ENCODE measurements at regions not wholly inside any gene's neighbourhood (a gene's known extent, or its start where the extent isn't known, plus 50 kb on each side); places are given as distances from the start of the nearest gene placed in this dataset.

- POLR2A ChIA-PET, result no interaction called here
Observed at GRCh38 chr6:141139461-141139860, 993.3 kb upstream of the GJE1 start.

GRCh38 chr6:141134723-141135122 lies 998.0 kb upstream of the GJE1 start:
- no peaks in the 10 kb centered on the region for H3K9me3 Mint-ChIP-seq (ENCODE audit: unreplicated experiment)
- ChIA-PET CTCF (interaction anchor here (0.5 kb wide), 1 partner anchor 16 kb away, joined by 3 read pairs; no protein-coding TSS in a partner anchor), POLR2A (interaction anchor here (0.7 kb wide), 1 partner anchor 16 kb away, joined by 4 read pairs; no protein-coding TSS in a partner anchor)
- TF ChIP-seq CTCF (IDR thresholded peaks at IDR 0.05; ENCODE audit: unreplicated experiment), result no peak
- H3K36me3 Mint-ChIP-seq (ENCODE audit: insufficient read depth, unreplicated experiment), result no peaks in the 10 kb centered on the region
- H3K4me1 Mint-ChIP-seq (ENCODE audit: insufficient read depth, unreplicated experiment), result no peaks in the 10 kb centered on the region
- no TSS peak for BruUV-seq (replicated peaks)
- no peaks in the 10 kb centered on the region for H3K27me3 Mint-ChIP-seq (ENCODE audit: insufficient read depth, unreplicated experiment)
- no peak overlapping the region for H3K4me3 Mint-ChIP-seq (ENCODE audit: unreplicated experiment)
- DNase-seq (ENCODE audit: unreplicated experiment), result no peak
- intact Hi-C loops (cut with micrococcal nuclease), result no loop called here
- no peak overlapping the region for H3K27ac Mint-ChIP-seq (ENCODE audit: low read depth, unreplicated experiment)

More at GRCh38 chr6:141139461-141139860, 993.3 kb upstream of the GJE1 start:
- no peak for TF ChIP-seq CTCF (IDR thresholded peaks at IDR 0.05; ENCODE audit: unreplicated experiment)
- Mint-ChIP-seq H3K4me1 (ENCODE audit: insufficient read depth, unreplicated experiment) (no peaks in the 10 kb centered on the region), H3K27ac (ENCODE audit: low read depth, unreplicated experiment) (no peak overlapping the region), H3K27me3 (ENCODE audit: insufficient read depth, unreplicated experiment) (no peaks in the 10 kb centered on the region), H3K9me3 (ENCODE audit: unreplicated experiment) (no peaks in the 10 kb centered on the region), H3K36me3 (ENCODE audit: insufficient read depth, unreplicated experiment) (no peaks in the 10 kb centered on the region), H3K4me3 (ENCODE audit: unreplicated experiment) (no peak overlapping the region)
- no peak for DNase-seq (ENCODE audit: unreplicated experiment)
- CTCF ChIA-PET, result no interaction called here
- intact Hi-C loops (cut with micrococcal nuclease), result no loop called here
- BruUV-seq (replicated peaks), result no TSS peak

- no peak for TF ChIP-seq CTCF (IDR thresholded peaks at IDR 0.05; ENCODE audit: unreplicated experiment)
- Mint-ChIP-seq H3K36me3 (ENCODE audit: insufficient read depth, unreplicated experiment) (no peaks in the 10 kb centered on the region), H3K27ac (ENCODE audit: low read depth, unreplicated experiment) (no peak overlapping the region), H3K4me1 (ENCODE audit: insufficient read depth, unreplicated experiment) (no peaks in the 10 kb centered on the region), H3K9me3 (ENCODE audit: unreplicated experiment) (no peaks in the 10 kb centered on the region), H3K27me3 (ENCODE audit: insufficient read depth, unreplicated experiment) (no peaks in the 10 kb centered on the region), H3K4me3 (ENCODE audit: unreplicated experiment) (no peak overlapping the region)
- intact Hi-C loops (cut with micrococcal nuclease), result no loop called here
- BruUV-seq (replicated peaks), result no TSS peak
- POLR2A ChIA-PET, result no interaction called here
- DNase-seq (ENCODE audit: unreplicated experiment), result no peak
- CTCF ChIA-PET, result no interaction called here
Observed at GRCh38 chr6:141133836-141134235, 998.9 kb upstream of the GJE1 start.

GRCh38 chr6:141133346-141133745 lies 999.4 kb upstream of the GJE1 start:
- Mint-ChIP-seq H3K9me3 (ENCODE audit: unreplicated experiment) (no peaks in the 10 kb centered on the region), H3K4me3 (ENCODE audit: unreplicated experiment) (no peak overlapping the region), H3K27ac (ENCODE audit: low read depth, unreplicated experiment) (no peak overlapping the region), H3K27me3 (ENCODE audit: insufficient read depth, unreplicated experiment) (no peaks in the 10 kb centered on the region), H3K36me3 (ENCODE audit: insufficient read depth, unreplicated experiment) (no peaks in the 10 kb centered on the region), H3K4me1 (ENCODE audit: insufficient read depth, unreplicated experiment) (no peaks in the 10 kb centered on the region)
- no peak for DNase-seq (ENCODE audit: unreplicated experiment)
- intact Hi-C loops (cut with micrococcal nuclease), result no loop called here
- ChIA-PET POLR2A (interaction anchor here (0.8 kb wide), 1 partner anchor 9 kb away, joined by 3 read pairs; no protein-coding TSS in a partner anchor), CTCF (no interaction called here)
- no TSS peak for BruUV-seq (replicated peaks)
- TF ChIP-seq CTCF (IDR thresholded peaks at IDR 0.05; ENCODE audit: unreplicated experiment), result no peak

Measured in MCF 10A (cell line).